ENCODE measurements at regions not wholly inside any gene's neighbourhood (a gene's known extent, or its start where the extent isn't known, plus 50 kb on each side); places are given as distances from the start of the nearest gene placed in this dataset.
"Not testable (repeated sequence)": the region's sequence is repeated elsewhere in the genome, so short reads cannot be mapped to it uniquely, and the experiment has no call there.

- H3K4me3 ChIP-seq (ENCODE audit: low read depth, low read length) = peak overlapping the region; percentile 38
- not testable (repeated sequence) for H3K27ac ChIP-seq (ENCODE audit: low read depth, low read length)
- H3K9ac ChIP-seq (ENCODE audit: low read length) = peak overlapping the region; percentile 50
These were observed 51.7 kb downstream of the PPIAL4C start for GRCh38 chr1:149635290-149635899.

GRCh38 chr1:149636286-149637122, 52.9 kb downstream of the PPIAL4C start:
- Histone ChIP-seq H3K4me3 (ENCODE audit: low read depth, low read length) (peak overlapping the region; percentile 56), H3K9ac (ENCODE audit: low read length) (peak overlapping the region; percentile 87), H3K27ac (ENCODE audit: low read depth, low read length) (peak overlapping the region; percentile 99)
- not testable (repeated sequence) for H3K27me3 ChIP-seq (ENCODE audit: control insufficient read depth, insufficient read depth, low read length); H3K4me1 ChIP-seq (ENCODE audit: control insufficient read depth, insufficient read depth, low read length); H3K36me3 ChIP-seq (ENCODE audit: control insufficient read depth, insufficient read depth, low read length); H3K9me3 ChIP-seq (ENCODE audit: control insufficient read depth, insufficient read depth, low read depth, low read length)

More at GRCh38 chr1:149635290-149635899, 51.7 kb downstream of the PPIAL4C start:
- not testable (repeated sequence) for H3K36me3 ChIP-seq (ENCODE audit: control insufficient read depth, insufficient read depth, low read length); H3K27me3 ChIP-seq (ENCODE audit: control insufficient read depth, insufficient read depth, low read length); H3K4me1 ChIP-seq (ENCODE audit: control insufficient read depth, insufficient read depth, low read length); H3K9me3 ChIP-seq (ENCODE audit: control insufficient read depth, insufficient read depth, low read depth, low read length)

- H3K27me3 ChIP-seq (ENCODE audit: control insufficient read depth, insufficient read depth, low read length); H3K4me1 ChIP-seq (ENCODE audit: control insufficient read depth, insufficient read depth, low read length); H3K36me3 ChIP-seq (ENCODE audit: control insufficient read depth, insufficient read depth, low read length); H3K4me3 ChIP-seq (ENCODE audit: low read depth, low read length); H3K9ac ChIP-seq (ENCODE audit: low read length); H3K27ac ChIP-seq (ENCODE audit: low read depth, low read length); H3K9me3 ChIP-seq (ENCODE audit: control insufficient read depth, insufficient read depth, low read depth, low read length): not testable (repeated sequence)
These were observed 54.8 kb downstream of the PPIAL4C start for GRCh38 chr1:149638481-149638880.

- not testable (repeated sequence) for H3K9me3 ChIP-seq (ENCODE audit: control insufficient read depth, insufficient read depth, low read depth, low read length); H3K27me3 ChIP-seq (ENCODE audit: control insufficient read depth, insufficient read depth, low read length); H3K36me3 ChIP-seq (ENCODE audit: control insufficient read depth, insufficient read depth, low read length); H3K9ac ChIP-seq (ENCODE audit: low read length); H3K4me1 ChIP-seq (ENCODE audit: control insufficient read depth, insufficient read depth, low read length); H3K27ac ChIP-seq (ENCODE audit: low read depth, low read length); H3K4me3 ChIP-seq (ENCODE audit: low read depth, low read length)
These were observed 55.4 kb downstream of the PPIAL4C start for GRCh38 chr1:149638901-149639658.

GRCh38 chr1:149641179-149641578, 57.5 kb downstream of the PPIAL4C start:
- not testable (repeated sequence) for H3K4me3 ChIP-seq (ENCODE audit: low read depth, low read length); H3K27ac ChIP-seq (ENCODE audit: low read depth, low read length); H3K9ac ChIP-seq (ENCODE audit: low read length); H3K9me3 ChIP-seq (ENCODE audit: control insufficient read depth, insufficient read depth, low read depth, low read length); H3K27me3 ChIP-seq (ENCODE audit: control insufficient read depth, insufficient read depth, low read length); H3K4me1 ChIP-seq (ENCODE audit: control insufficient read depth, insufficient read depth, low read length); H3K36me3 ChIP-seq (ENCODE audit: control insufficient read depth, insufficient read depth, low read length)

- H3K27me3 ChIP-seq (ENCODE audit: control insufficient read depth, insufficient read depth, low read length); H3K27ac ChIP-seq (ENCODE audit: low read depth, low read length); H3K4me1 ChIP-seq (ENCODE audit: control insufficient read depth, insufficient read depth, low read length); H3K4me3 ChIP-seq (ENCODE audit: low read depth, low read length); H3K9me3 ChIP-seq (ENCODE audit: control insufficient read depth, insufficient read depth, low read depth, low read length); H3K36me3 ChIP-seq (ENCODE audit: control insufficient read depth, insufficient read depth, low read length); H3K9ac ChIP-seq (ENCODE audit: low read length): not testable (repeated sequence)
These were observed 61.2 kb downstream of the PPIAL4C start for GRCh38 chr1:149644818-149645217.

- H3K27me3 ChIP-seq (ENCODE audit: control insufficient read depth, insufficient read depth, low read length) = not testable (repeated sequence)
- H3K4me3 ChIP-seq (ENCODE audit: low read depth, low read length) = peak overlapping the region; percentile 71
- peak overlapping the region; percentile 74 for H3K9ac ChIP-seq (ENCODE audit: low read length)
These were observed 62.8 kb downstream of the PPIAL4C start for GRCh38 chr1:149646360-149647017.

GRCh38 chr1:149647018-149647373, 63.3 kb downstream of the PPIAL4C start:
- not testable (repeated sequence) for H3K36me3 ChIP-seq (ENCODE audit: control insufficient read depth, insufficient read depth, low read length); H3K27me3 ChIP-seq (ENCODE audit: control insufficient read depth, insufficient read depth, low read length); H3K4me1 ChIP-seq (ENCODE audit: control insufficient read depth, insufficient read depth, low read length); H3K9me3 ChIP-seq (ENCODE audit: control insufficient read depth, insufficient read depth, low read depth, low read length); H3K27ac ChIP-seq (ENCODE audit: low read depth, low read length)
- H3K4me3 ChIP-seq (ENCODE audit: low read depth, low read length) = peak overlapping the region; percentile 71
- peak overlapping the region; percentile 52 for H3K9ac ChIP-seq (ENCODE audit: low read length)

More at GRCh38 chr1:149646360-149647017, 62.8 kb downstream of the PPIAL4C start:
- not testable (repeated sequence) for H3K27ac ChIP-seq (ENCODE audit: low read depth, low read length); H3K9me3 ChIP-seq (ENCODE audit: control insufficient read depth, insufficient read depth, low read depth, low read length); H3K4me1 ChIP-seq (ENCODE audit: control insufficient read depth, insufficient read depth, low read length); H3K36me3 ChIP-seq (ENCODE audit: control insufficient read depth, insufficient read depth, low read length)

GRCh38 chr1:149657750-149658149, 74.1 kb downstream of the PPIAL4C start:
- not testable (repeated sequence) for H3K36me3 ChIP-seq (ENCODE audit: control insufficient read depth, insufficient read depth, low read length); H3K4me1 ChIP-seq (ENCODE audit: control insufficient read depth, insufficient read depth, low read length); H3K27ac ChIP-seq (ENCODE audit: low read depth, low read length); H3K9ac ChIP-seq (ENCODE audit: low read length); H3K27me3 ChIP-seq (ENCODE audit: control insufficient read depth, insufficient read depth, low read length); H3K9me3 ChIP-seq (ENCODE audit: control insufficient read depth, insufficient read depth, low read depth, low read length); H3K4me3 ChIP-seq (ENCODE audit: low read depth, low read length)

GRCh38 chr1:149658175-149658574, 74.5 kb downstream of the PPIAL4C start:
- H3K4me3 ChIP-seq (ENCODE audit: low read depth, low read length); H3K27me3 ChIP-seq (ENCODE audit: control insufficient read depth, insufficient read depth, low read length); H3K36me3 ChIP-seq (ENCODE audit: control insufficient read depth, insufficient read depth, low read length); H3K4me1 ChIP-seq (ENCODE audit: control insufficient read depth, insufficient read depth, low read length); H3K9me3 ChIP-seq (ENCODE audit: control insufficient read depth, insufficient read depth, low read depth, low read length); H3K27ac ChIP-seq (ENCODE audit: low read depth, low read length); H3K9ac ChIP-seq (ENCODE audit: low read length): not testable (repeated sequence)

- H3K27me3 ChIP-seq (ENCODE audit: control insufficient read depth, insufficient read depth, low read length); H3K27ac ChIP-seq (ENCODE audit: low read depth, low read length); H3K4me1 ChIP-seq (ENCODE audit: control insufficient read depth, insufficient read depth, low read length); H3K9ac ChIP-seq (ENCODE audit: low read length); H3K9me3 ChIP-seq (ENCODE audit: control insufficient read depth, insufficient read depth, low read depth, low read length); H3K36me3 ChIP-seq (ENCODE audit: control insufficient read depth, insufficient read depth, low read length); H3K4me3 ChIP-seq (ENCODE audit: low read depth, low read length): not testable (repeated sequence)
These were observed 81.0 kb downstream of the PPIAL4C start for GRCh38 chr1:149664624-149665023.
